Type B pancreatic cell (in vitro differentiated cells): ENCODE measurements at regions not wholly inside any gene's neighbourhood (a gene's known extent, or its start where the extent isn't known, plus 50 kb on each side); places are given as distances from the start of the nearest gene placed in this dataset.
A peak's percentile ranks its signal among the peaks of the same experiment; 100 is the strongest.

Experiments
- DNase-seq: peaks from one replicate; pipeline ENCODE4 v3.0.0; 2021; ENCODE audit warnings: mixed read lengths; ENCODE audit not compliant: unreplicated experiment; ENCODE audit errors: extremely low spot score
- H3K27ac Mint-ChIP-seq: 2 replicates; pipeline ENCODE4 v1.8.0; 2021; ENCODE audit warnings: mild to moderate bottlenecking, mixed read lengths
- H3K27me3 Mint-ChIP-seq: 2 replicates; pipeline ENCODE4 v1.8.0; 2021; ENCODE audit warnings: mixed read lengths
- H3K36me3 Mint-ChIP-seq: 2 replicates; pipeline ENCODE4 v1.8.0; 2021; ENCODE audit warnings: mixed read lengths
- H3K4me1 Mint-ChIP-seq: one replicate; pipeline ENCODE4 v1.8.0; 2021; ENCODE audit warnings: mixed read lengths; ENCODE audit not compliant: unreplicated experiment
- H3K4me3 Mint-ChIP-seq: 2 replicates; pipeline ENCODE4 v1.8.0; 2021; ENCODE audit warnings: mild to moderate bottlenecking, mixed read lengths
- H3K9me3 Mint-ChIP-seq: 2 replicates; pipeline ENCODE4 v1.8.0; 2021; ENCODE audit warnings: mixed read lengths
- TF ChIP-seq, protein P1 (sequence below): fragments of 200-600 bp; sonication (generic); conservative IDR thresholded peaks from 2 replicates; pipeline ENCODE4 v1.5.0; 2021; ENCODE audit warnings: antibody characterized with exemption, mild to moderate bottlenecking

DNA sequence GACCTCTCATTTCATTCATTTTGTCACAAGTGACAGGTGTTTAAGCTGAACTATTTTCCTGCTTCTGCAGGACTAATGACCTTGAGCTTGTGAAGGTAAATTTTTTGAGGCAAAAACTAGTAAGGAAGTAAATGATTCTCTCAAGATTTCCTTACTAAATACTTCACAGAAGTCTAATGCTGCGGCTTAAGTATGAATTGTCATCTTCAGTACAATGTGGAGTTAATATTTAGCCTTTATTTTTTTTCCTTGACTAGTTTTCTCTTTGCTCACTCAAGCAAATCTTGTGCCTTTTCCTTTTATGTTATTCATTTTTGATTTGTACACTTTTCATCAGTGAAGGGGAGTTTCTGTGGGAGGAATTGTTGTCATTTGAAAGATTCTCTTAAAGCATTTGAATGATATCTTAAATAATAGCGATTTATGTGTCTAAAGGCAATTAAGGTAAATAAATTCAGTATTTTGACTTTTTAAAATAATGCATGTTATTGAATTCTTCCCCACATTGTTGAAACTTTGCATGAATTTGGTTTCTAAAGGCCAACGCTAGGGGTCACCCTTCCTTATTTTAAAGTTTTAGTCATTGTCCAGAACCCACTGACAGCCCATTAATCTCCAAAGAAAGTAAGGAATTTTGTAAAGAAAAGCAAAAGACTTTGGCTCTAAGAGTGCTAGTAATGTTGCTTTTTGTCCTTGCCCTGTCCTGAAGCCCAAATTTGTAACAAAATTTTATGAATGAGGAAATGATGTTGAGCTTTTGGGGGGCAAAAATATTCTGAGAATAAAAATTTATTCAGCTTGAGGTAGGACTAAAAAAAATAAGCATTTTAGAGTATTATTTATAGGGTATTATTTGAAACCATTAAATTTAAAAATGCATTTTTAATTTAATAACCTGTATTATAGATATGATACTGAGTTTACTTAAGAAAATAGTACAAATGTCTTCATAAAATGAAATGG, 157.4 kb upstream of the LAMA2 start:
- Mint-ChIP-seq H3K36me3 (no peaks in the 10 kb centered on the region), H3K9me3 (peaks cover 5% of the 10 kb centered on the region), H3K4me3 (no peak overlapping the region), H3K4me1 (peaks cover 16% of the 10 kb centered on the region), H3K27ac (no peak overlapping the region), H3K27me3 (peaks cover 32% of the 10 kb centered on the region)
- TF ChIP-seq, protein P1, sequence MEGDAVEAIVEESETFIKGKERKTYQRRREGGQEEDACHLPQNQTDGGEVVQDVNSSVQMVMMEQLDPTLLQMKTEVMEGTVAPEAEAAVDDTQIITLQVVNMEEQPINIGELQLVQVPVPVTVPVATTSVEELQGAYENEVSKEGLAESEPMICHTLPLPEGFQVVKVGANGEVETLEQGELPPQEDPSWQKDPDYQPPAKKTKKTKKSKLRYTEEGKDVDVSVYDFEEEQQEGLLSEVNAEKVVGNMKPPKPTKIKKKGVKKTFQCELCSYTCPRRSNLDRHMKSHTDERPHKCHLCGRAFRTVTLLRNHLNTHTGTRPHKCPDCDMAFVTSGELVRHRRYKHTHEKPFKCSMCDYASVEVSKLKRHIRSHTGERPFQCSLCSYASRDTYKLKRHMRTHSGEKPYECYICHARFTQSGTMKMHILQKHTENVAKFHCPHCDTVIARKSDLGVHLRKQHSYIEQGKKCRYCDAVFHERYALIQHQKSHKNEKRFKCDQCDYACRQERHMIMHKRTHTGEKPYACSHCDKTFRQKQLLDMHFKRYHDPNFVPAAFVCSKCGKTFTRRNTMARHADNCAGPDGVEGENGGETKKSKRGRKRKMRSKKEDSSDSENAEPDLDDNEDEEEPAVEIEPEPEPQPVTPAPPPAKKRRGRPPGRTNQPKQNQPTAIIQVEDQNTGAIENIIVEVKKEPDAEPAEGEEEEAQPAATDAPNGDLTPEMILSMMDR = peak; percentile 85
- no peak for DNase-seq

DNA sequence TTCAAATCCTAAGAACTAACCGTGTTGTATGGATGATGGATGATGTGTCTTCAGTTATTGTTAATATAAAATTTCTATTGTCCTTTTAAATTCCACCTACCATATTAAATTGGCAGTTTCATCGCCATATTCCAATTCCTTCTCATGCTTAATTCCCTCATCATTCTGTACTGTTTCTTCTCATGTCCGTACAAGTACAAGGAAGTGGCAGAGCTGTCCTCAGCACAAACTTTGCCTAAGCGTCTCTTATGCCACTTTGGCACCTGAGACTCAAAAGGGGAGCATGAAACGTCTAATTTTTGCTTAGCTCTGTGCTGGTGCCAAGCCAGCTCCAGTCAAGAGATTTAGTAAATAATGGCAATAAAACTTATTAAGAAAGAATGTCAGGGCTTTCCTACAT, 158.2 kb upstream of the LAMA2 start:
- TF ChIP-seq, protein P1 = no peak
- no peak overlapping the region for H3K4me3 Mint-ChIP-seq
- peaks cover 5% of the 10 kb centered on the region for H3K9me3 Mint-ChIP-seq
- H3K4me1 Mint-ChIP-seq = peaks cover 16% of the 10 kb centered on the region
- no peak overlapping the region for H3K27ac Mint-ChIP-seq
- no peaks in the 10 kb centered on the region for H3K36me3 Mint-ChIP-seq
- no peak for DNase-seq
- peaks cover 32% of the 10 kb centered on the region for H3K27me3 Mint-ChIP-seq

- Mint-ChIP-seq H3K36me3 (no peaks in the 10 kb centered on the region), H3K27me3 (peaks cover 25% of the 10 kb centered on the region), H3K4me3 (no peak overlapping the region), H3K9me3 (peaks cover 5% of the 10 kb centered on the region), H3K27ac (no peak overlapping the region), H3K4me1 (peaks cover 16% of the 10 kb centered on the region)
- DNase-seq = no peak
- TF ChIP-seq, protein P1 = no peak
These were observed 159.3 kb upstream of the LAMA2 start for GRCh38 chr6:128723667-128724066.

GRCh38 chr6:128720891-128721290, 162.0 kb upstream of the LAMA2 start:
- Mint-ChIP-seq H3K36me3 (no peaks in the 10 kb centered on the region), H3K9me3 (no peaks in the 10 kb centered on the region), H3K27ac (no peak overlapping the region), H3K4me3 (no peak overlapping the region), H3K4me1 (peaks cover 16% of the 10 kb centered on the region), H3K27me3 (peaks cover 23% of the 10 kb centered on the region)
- TF ChIP-seq, protein P1 = no peak
- no peak for DNase-seq

DNA sequence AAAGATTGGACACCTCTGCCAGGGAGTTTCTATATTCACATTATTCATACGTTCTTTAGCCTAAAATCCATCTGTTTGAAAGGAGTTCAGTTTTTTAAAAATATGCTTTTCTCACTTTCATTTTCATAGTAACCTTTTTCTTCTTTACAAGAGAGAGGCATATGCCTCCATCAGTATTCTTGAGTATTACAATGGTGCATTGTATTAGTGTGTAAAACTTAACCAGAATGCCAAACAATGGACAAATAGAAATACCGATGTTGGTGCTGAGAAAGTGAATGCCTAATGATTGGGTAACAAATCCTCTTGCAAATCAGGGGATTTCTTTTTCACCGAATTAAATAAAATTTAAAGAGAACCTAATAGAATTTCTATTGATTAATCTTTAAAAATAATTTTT, 163.2 kb upstream of the LAMA2 start:
- H3K4me3 Mint-ChIP-seq = no peak overlapping the region

More for the DNA sequence above, 163.2 kb upstream of the LAMA2 start:
- Mint-ChIP-seq H3K27ac (no peak overlapping the region), H3K4me1 (peaks cover 11% of the 10 kb centered on the region), H3K36me3 (no peaks in the 10 kb centered on the region), H3K9me3 (no peaks in the 10 kb centered on the region), H3K27me3 (peaks cover 24% of the 10 kb centered on the region)
- no peak for DNase-seq
- TF ChIP-seq, protein P1 = no peak
